ENCODE measurements at regions not wholly inside any gene's neighbourhood (a gene's known extent, or its start where the extent isn't known, plus 50 kb on each side); places are given as distances from the start of the nearest gene placed in this dataset.

DNA sequence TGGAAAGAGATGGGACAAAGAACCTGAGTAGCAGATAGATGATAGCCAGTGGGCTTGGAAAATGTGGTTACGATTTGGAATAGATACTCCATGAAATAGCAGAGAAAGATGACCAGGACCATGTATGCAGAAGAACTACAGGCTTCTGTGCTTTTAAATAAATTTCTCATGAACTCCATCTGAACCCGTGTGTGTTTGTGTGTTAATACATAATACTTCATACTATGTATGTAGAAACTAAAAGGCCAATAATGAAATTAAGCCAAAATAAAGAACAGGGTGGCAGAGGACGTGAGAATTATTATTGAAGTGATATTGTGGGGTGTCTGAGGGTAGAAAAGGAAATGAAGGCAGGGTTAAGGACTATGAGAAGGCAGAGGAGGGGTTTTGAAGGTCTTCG lies 385.1 kb upstream of the RPS23 start:
- POLR2A ChIA-PET, result no interaction called here
- no peak for DNase-seq
- Mint-ChIP-seq H3K27me3 (ENCODE audit: low read depth) (peaks cover 4% of the 10 kb centered on the region), H3K36me3 (ENCODE audit: low read depth) (no peaks in the 10 kb centered on the region), H3K9me3 (ENCODE audit: insufficient read depth) (no peaks in the 10 kb centered on the region), H3K27ac (no peak overlapping the region), H3K4me1 (ENCODE audit: low read depth) (peaks cover 7% of the 10 kb centered on the region), H3K4me3 (no peak overlapping the region)
- ATAC-seq, result no peak
- CTCF ChIA-PET, result no interaction called here

DNA sequence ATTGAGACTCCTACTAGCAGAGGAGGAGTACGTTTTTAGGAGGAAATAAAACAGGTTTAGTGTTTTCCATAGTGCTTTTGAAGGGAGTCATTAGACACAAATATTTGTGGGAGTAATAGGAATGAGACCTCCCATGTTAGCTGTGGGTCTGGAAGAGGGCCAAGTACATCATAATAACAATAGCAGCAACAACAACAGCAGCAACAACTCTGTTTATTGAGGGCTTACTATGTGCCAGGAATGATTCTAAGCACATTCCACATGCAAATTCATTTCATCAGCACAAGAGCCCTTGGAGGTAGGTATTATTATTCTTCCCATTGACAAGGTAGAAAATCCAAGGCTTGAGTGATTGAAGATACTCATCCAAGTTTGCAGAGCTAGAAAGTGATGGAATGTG lies 384.2 kb upstream of the RPS23 start:
- H3K4me3 Mint-ChIP-seq, result no peak overlapping the region
- peaks cover 9% of the 10 kb centered on the region for H3K4me1 Mint-ChIP-seq (ENCODE audit: low read depth)
- peaks cover 4% of the 10 kb centered on the region for H3K27me3 Mint-ChIP-seq (ENCODE audit: low read depth)
- no peaks in the 10 kb centered on the region for H3K36me3 Mint-ChIP-seq (ENCODE audit: low read depth)
- DNase-seq (no peak), ATAC-seq (no peak)
- ChIA-PET POLR2A (no interaction called here), CTCF (no interaction called here)
- no peak overlapping the region for H3K27ac Mint-ChIP-seq
- no peaks in the 10 kb centered on the region for H3K9me3 Mint-ChIP-seq (ENCODE audit: insufficient read depth)

DNA sequence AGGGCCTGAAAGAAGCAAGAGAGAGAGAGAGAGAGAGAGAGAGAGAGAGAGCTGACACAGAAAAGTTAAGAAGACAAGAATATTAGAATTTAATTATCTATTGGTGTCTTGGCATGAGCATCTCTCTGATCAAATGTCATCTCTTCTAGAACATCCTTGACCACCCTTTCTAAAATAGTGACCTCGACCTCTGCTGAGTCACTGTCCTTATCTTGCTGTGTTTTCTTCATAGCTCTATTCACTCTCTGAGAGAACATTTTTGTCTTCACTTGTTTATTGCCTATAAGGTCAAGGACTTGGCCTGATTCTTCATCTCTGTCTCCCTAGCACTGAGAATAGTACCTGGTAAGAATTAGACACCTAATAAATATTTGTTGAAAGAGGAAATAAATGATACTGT lies 383.8 kb upstream of the RPS23 start:
- POLR2A ChIA-PET, result no interaction called here
- peaks cover 2% of the 10 kb centered on the region for H3K27me3 Mint-ChIP-seq (ENCODE audit: low read depth)
- no peak overlapping the region for H3K27ac Mint-ChIP-seq
- no peaks in the 10 kb centered on the region for H3K9me3 Mint-ChIP-seq (ENCODE audit: insufficient read depth)
- DNase-seq (no peak), ATAC-seq (no peak)
- peaks cover 14% of the 10 kb centered on the region for H3K4me1 Mint-ChIP-seq (ENCODE audit: low read depth)
- H3K36me3 Mint-ChIP-seq (ENCODE audit: low read depth), result no peaks in the 10 kb centered on the region
- no peak overlapping the region for H3K4me3 Mint-ChIP-seq
- CTCF ChIA-PET, result no interaction called here

DNA sequence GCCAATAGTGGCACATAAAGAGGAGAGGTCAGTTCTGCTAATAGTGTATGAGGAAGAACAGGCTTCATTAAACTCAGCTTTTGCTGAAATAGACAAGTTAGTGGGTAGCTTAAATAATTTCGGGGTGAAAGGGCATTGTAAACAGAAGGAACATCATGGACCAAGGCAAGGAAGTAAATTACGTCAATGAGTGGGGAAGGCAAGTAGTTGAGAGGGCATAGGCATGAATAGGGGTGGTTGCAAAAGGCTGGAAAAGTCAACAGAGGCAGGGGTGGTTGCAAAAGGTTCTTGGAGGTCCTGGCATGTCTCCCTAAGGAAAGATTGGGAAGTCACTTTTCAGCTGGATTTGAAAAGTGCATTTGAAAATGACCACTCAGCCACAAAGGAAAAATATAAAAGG lies 383.3 kb upstream of the RPS23 start:
- Mint-ChIP-seq H3K36me3 (ENCODE audit: low read depth) (no peaks in the 10 kb centered on the region), H3K4me3 (no peak overlapping the region), H3K4me1 (ENCODE audit: low read depth) (peaks cover 18% of the 10 kb centered on the region), H3K9me3 (ENCODE audit: insufficient read depth) (no peaks in the 10 kb centered on the region), H3K27ac (no peak overlapping the region), H3K27me3 (ENCODE audit: low read depth) (no peaks in the 10 kb centered on the region)
- ChIA-PET CTCF (no interaction called here), POLR2A (no interaction called here)
- DNase-seq (no peak), ATAC-seq (no peak)

DNA sequence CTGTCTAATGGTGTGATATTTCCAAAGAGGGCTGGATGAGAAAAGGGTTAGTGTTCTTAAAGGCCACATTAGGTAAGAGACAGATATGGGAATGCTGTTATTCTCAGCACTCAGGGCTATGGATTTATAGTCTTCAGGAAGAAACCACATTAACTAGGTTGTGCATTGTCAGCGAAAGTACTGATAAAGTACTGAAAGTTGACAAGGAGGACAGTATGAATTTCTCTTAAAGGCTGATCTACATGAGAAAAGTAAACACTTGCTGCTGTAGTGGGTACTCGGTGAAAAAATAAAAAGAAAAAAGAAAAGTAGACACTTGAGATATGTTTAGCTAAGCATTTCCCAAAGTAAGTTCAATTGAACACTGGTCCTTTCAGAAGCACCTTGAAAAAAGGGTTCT lies 381.0 kb upstream of the RPS23 start:
- DNase-seq (no peak), ATAC-seq (no peak)
- Mint-ChIP-seq H3K9me3 (ENCODE audit: insufficient read depth) (no peaks in the 10 kb centered on the region), H3K4me3 (no peak overlapping the region), H3K27ac (no peak overlapping the region), H3K4me1 (ENCODE audit: low read depth) (peaks cover 19% of the 10 kb centered on the region), H3K36me3 (ENCODE audit: low read depth) (no peaks in the 10 kb centered on the region), H3K27me3 (ENCODE audit: low read depth) (peaks cover 5% of the 10 kb centered on the region)
- ChIA-PET CTCF (interaction anchor here (0.7 to 0.9 kb wide), 2 partner anchors 20 to 136 kb away, joined by 3 read pairs; no protein-coding TSS in a partner anchor), POLR2A (no interaction called here)

DNA sequence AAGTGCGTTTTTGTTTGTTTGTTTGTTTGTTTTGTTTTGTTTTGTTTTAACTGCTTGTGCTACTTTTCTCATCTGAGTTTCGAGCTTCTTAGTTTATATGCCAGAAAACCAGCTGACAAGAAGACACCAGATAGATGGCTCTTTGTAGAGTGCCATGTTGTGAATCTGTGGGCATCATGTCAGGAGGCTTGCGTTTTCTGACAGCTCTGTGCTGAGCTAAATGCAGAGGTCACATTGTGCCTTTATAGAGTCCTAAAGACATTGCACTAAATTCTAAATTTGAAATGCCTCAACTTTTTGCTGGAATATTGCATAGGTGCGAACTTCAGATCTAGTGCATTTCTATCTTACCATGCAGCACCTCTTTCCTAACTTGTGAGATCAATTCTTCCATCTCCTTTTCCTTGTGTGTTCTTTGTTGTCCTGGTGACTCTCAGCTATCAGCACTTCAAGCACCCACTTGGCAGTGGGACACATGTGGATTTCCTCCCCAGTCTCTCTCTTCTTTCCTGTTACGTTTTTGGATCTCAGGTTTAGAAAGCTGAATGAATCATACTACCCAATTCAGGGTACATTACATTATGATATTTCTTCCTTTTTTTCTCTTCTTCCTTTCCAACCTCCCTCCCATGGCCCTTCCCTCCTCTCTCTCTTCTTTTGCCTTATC lies 379.0 kb upstream of the RPS23 start:
- Mint-ChIP-seq H3K4me3 (no peak overlapping the region), H3K27ac (no peak overlapping the region), H3K27me3 (ENCODE audit: low read depth) (peaks cover 10% of the 10 kb centered on the region), H3K4me1 (ENCODE audit: low read depth) (peaks cover 19% of the 10 kb centered on the region), H3K9me3 (ENCODE audit: insufficient read depth) (no peaks in the 10 kb centered on the region), H3K36me3 (ENCODE audit: low read depth) (no peaks in the 10 kb centered on the region)
- ChIA-PET POLR2A (no interaction called here), CTCF (interaction anchor here (1.2 to 1.4 kb wide), 2 partner anchors 10 to 12 kb away, joined by 3 to 4 read pairs; no protein-coding TSS in a partner anchor)
- ATAC-seq (no peak), DNase-seq (no peak)

DNA sequence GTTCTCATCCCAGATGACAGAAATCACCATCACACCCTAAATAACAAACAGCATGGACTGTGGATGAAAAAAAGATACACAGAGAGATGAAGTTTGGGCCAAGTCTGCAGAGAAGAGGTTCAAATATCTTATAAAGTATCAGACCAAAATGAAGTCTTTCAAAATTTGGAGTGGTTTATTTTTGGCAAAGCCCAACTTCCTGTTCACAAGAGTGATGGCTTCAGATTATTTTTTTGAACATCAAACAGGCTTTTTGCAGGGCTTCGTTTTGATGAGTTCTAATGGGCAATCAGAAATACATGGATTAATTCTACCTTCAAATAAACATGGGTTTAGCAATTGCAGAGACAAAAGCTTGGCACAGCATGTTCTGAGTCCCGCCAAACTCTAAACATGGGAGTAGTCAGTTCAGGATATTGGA lies 378.2 kb upstream of the RPS23 start:
- Mint-ChIP-seq H3K27ac (no peak overlapping the region), H3K4me3 (no peak overlapping the region), H3K36me3 (ENCODE audit: low read depth) (no peaks in the 10 kb centered on the region), H3K4me1 (ENCODE audit: low read depth) (peaks cover 19% of the 10 kb centered on the region), H3K9me3 (ENCODE audit: insufficient read depth) (no peaks in the 10 kb centered on the region), H3K27me3 (ENCODE audit: low read depth) (peaks cover 10% of the 10 kb centered on the region)
- no peak for ATAC-seq
- ChIA-PET CTCF (no interaction called here), POLR2A (no interaction called here)
- no peak for DNase-seq

DNA sequence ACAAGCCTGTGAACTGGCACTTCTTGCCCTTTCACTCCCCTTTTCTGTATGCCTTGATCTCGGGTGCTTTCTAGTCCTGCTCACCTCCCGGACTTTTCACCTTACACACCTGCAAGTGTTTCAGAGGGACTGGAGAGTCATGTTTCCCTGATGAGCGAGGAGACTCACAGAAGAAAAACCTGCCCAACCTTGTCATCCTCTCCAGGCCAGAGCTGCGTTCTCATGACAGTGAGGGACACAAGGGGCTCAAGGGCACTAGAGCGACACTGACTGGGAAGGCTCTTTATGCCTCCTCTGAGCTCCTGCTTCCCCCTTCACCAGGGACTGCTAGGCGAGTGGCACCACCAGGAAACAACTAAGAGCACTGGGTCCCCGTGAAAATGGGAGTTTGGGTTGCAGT lies 376.9 kb upstream of the RPS23 start:
- H3K27ac Mint-ChIP-seq, result no peak overlapping the region
- H3K9me3 Mint-ChIP-seq (ENCODE audit: insufficient read depth), result no peaks in the 10 kb centered on the region
- peaks cover 19% of the 10 kb centered on the region for H3K4me1 Mint-ChIP-seq (ENCODE audit: low read depth)
- DNase-seq, result no peak
- no peak for ATAC-seq
- peaks cover 17% of the 10 kb centered on the region for H3K27me3 Mint-ChIP-seq (ENCODE audit: low read depth)
- no peak overlapping the region for H3K4me3 Mint-ChIP-seq
- H3K36me3 Mint-ChIP-seq (ENCODE audit: low read depth), result no peaks in the 10 kb centered on the region
- ChIA-PET POLR2A (no interaction called here), CTCF (interaction anchor here (1.1 kb wide), 1 partner anchor 35 kb away, joined by 3 read pairs; no protein-coding TSS in a partner anchor)

DNA sequence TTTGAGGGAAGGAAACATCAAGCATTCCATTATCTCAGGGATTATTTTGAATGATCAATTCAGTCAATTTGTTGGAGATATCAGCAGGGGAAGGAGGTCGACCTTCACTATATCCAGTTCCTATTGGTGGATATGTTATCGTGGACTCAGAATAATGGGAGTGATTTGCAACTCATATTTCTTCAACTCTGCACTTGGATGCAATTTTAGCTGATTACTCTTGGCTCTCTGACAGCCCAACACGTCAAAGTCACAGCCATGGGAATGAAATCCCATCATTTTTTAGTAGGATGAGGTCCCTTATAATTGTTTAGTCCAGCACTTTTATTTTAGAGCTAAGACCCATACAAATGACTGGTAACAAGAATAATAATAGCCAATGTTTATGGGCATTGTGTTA lies 371.8 kb upstream of the RPS23 start:
- no peaks in the 10 kb centered on the region for H3K9me3 Mint-ChIP-seq (ENCODE audit: insufficient read depth)
- CTCF ChIA-PET, result interaction anchor here (1.4 kb wide), 1 partner anchor 8 kb away, joined by 5 read pairs; no protein-coding TSS in a partner anchor
- H3K27ac Mint-ChIP-seq, result no peak overlapping the region
- DNase-seq (no peak), ATAC-seq (no peak)
- peaks cover 25% of the 10 kb centered on the region for H3K27me3 Mint-ChIP-seq (ENCODE audit: low read depth)
- POLR2A ChIA-PET, result no interaction called here
- H3K4me3 Mint-ChIP-seq, result no peak overlapping the region
- H3K4me1 Mint-ChIP-seq (ENCODE audit: low read depth), result no peaks in the 10 kb centered on the region
- H3K36me3 Mint-ChIP-seq (ENCODE audit: low read depth), result no peaks in the 10 kb centered on the region

DNA sequence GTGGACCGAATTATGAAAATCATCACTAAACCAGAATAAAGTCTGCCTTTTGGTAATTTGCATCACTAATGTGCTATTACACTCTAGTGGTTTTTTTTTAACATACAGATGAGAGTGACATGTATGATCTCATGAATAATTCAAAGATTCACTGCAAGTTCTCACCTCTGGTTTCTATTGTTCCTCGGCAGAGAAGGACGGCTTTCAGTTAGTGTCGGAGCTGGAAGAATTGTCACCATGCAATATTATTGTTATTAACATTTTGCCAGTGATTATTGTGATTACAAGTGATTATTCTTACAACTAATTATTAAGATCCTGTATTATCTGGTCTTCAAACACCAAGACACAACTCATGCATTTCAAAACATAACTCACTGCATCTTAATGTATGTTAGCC lies 366.6 kb upstream of the RPS23 start:
- ChIA-PET POLR2A (no interaction called here), CTCF (interaction anchor here (1.6 kb wide), 1 partner anchor 13 kb away, joined by 3 read pairs; no protein-coding TSS in a partner anchor)
- DNase-seq (no peak), ATAC-seq (no peak)
- Mint-ChIP-seq H3K27me3 (ENCODE audit: low read depth) (peaks cover 13% of the 10 kb centered on the region), H3K27ac (no peak overlapping the region), H3K4me1 (ENCODE audit: low read depth) (peaks cover 15% of the 10 kb centered on the region), H3K4me3 (no peak overlapping the region), H3K9me3 (ENCODE audit: insufficient read depth) (no peaks in the 10 kb centered on the region), H3K36me3 (ENCODE audit: low read depth) (no peaks in the 10 kb centered on the region)

DNA sequence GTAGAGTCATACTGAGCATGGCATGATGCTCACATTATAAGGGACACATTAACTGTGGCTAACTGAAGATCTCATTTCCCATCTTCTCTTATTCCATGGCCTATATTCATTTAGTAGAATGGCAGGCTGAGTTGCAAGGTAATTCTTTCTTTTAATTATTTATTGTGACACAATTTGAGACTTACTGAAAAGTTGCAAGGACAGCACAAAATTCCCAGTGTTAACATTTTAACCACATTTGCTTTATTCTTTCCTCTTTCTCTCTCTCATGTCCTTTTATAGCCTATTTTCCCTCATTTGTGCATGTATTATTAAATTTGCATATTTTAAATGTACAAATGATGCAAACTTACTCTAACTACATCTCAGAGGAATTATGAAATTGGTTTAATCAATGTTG lies 366.1 kb upstream of the RPS23 start:
- no peaks in the 10 kb centered on the region for H3K9me3 Mint-ChIP-seq (ENCODE audit: insufficient read depth)
- no peaks in the 10 kb centered on the region for H3K36me3 Mint-ChIP-seq (ENCODE audit: low read depth)
- CTCF ChIA-PET, result interaction anchor here (1.6 kb wide), 1 partner anchor 14 kb away, joined by 3 read pairs; no protein-coding TSS in a partner anchor
- POLR2A ChIA-PET, result no interaction called here
- H3K4me1 Mint-ChIP-seq (ENCODE audit: low read depth), result peaks cover 21% of the 10 kb centered on the region
- H3K27me3 Mint-ChIP-seq (ENCODE audit: low read depth), result peaks cover 11% of the 10 kb centered on the region
- ATAC-seq (no peak), DNase-seq (no peak)
- no peak overlapping the region for H3K27ac Mint-ChIP-seq
- H3K4me3 Mint-ChIP-seq, result no peak overlapping the region

DNA sequence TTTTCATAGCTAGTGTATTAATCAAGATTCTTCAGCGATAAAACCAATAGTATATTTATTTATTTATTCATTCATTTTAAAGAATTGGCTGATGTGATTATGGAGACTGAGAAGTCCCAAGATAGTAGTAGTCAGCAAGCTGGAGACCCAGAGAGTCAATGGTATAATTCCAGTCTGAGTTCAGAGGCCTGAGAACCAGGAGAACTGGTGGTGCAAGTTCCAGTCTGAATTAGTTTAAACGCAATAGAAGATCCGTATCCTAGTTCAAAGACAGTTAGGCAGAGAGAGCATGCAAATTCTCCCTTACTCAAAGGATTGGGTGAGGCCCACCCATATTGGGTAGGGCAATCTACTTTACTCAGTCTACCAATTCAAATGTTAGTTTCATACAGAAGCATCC lies 364.2 kb upstream of the RPS23 start:
- ChIA-PET CTCF (interaction anchor here (1.1 to 1.8 kb wide), 7 partner anchors 8 to 290 kb away, joined by 3 to 9 read pairs (median 5); no protein-coding TSS in a partner anchor), POLR2A (no interaction called here)
- H3K36me3 Mint-ChIP-seq (ENCODE audit: low read depth), result no peaks in the 10 kb centered on the region
- no peak for ATAC-seq
- H3K27me3 Mint-ChIP-seq (ENCODE audit: low read depth), result peaks cover 9% of the 10 kb centered on the region
- H3K9me3 Mint-ChIP-seq (ENCODE audit: insufficient read depth), result no peaks in the 10 kb centered on the region
- no peak overlapping the region for H3K4me3 Mint-ChIP-seq
- peaks cover 22% of the 10 kb centered on the region for H3K4me1 Mint-ChIP-seq (ENCODE audit: low read depth)
- no peak for DNase-seq
- H3K27ac Mint-ChIP-seq, result no peak overlapping the region

All from activated CD8-positive, alpha-beta T cell treated with anti-CD3 and anti-CD28 coated beads, Interleukin-2, amount 10 ng/mL, durations not matched to agents 7 days and 5 days (primary cell).